CD4-positive, alpha-beta memory T cell (primary cell): ENCODE measurements at regions not wholly inside any gene's neighbourhood (a gene's known extent, or its start where the extent isn't known, plus 50 kb on each side); places are given as distances from the start of the nearest gene placed in this dataset.
"Not testable (repeated sequence)": the region's sequence is repeated elsewhere in the genome, so short reads cannot be mapped to it uniquely, and the experiment has no call there.

Source experiments
- CTCF ChIA-PET: fragments of 350-600 bp; sonication (Branson Sonifier 250); formaldehyde crosslinking; loops from one replicate; lab custom pipeline; 2021; ENCODE audit warnings: inconsistent platforms; ENCODE audit not compliant: partially characterized antibody; lab: Charles Lee
- POLR2A ChIA-PET: fragments of 350-600 bp; sonication (Branson Sonifier 250); formaldehyde crosslinking; loops from one replicate; lab custom pipeline; 2021; ENCODE audit not compliant: partially characterized antibody; lab: Charles Lee
- DNase-seq, 5 donors: peaks; one replicate each; pipeline versions ENCODE4 v3.0.0 to v3.0.0-alpha.2; 2020 to 2022; ENCODE audit warnings: mixed read lengths in 1 of 5
- H3K27ac ChIP-seq: one replicate; pipeline ENCODE4 v1.7.0; 2013; ENCODE audit warnings: low read depth, low read length
- H3K27me3 ChIP-seq: 2 replicates; pipeline ENCODE4 v1.7.0; 2013; ENCODE audit warnings: mild to moderate bottlenecking, low read length, moderate library complexity; ENCODE audit not compliant: insufficient read depth
- H3K36me3 ChIP-seq: 2 replicates; pipeline ENCODE4 v1.7.0; 2013; ENCODE audit warnings: mild to moderate bottlenecking, low read length, moderate library complexity; ENCODE audit not compliant: insufficient read depth
- H3K4me1 ChIP-seq: 2 replicates; pipeline ENCODE4 v1.7.0; 2013; ENCODE audit warnings: mild to moderate bottlenecking, low read length, moderate library complexity; ENCODE audit not compliant: insufficient read depth
- H3K4me3 ChIP-seq, 2 donors: one replicate each; pipeline ENCODE4 v1.7.0; 2013; ENCODE audit warnings: low read length in 2 of 2, mild to moderate bottlenecking in 1 of 2
- H3K9me3 ChIP-seq, 2 donors: one replicate each; pipeline ENCODE4 v1.7.0; 2013; ENCODE audit warnings: low read length in 2 of 2, control low read depth in 1 of 2; ENCODE audit not compliant: control insufficient read depth in 1 of 2
- H3K27ac Mint-ChIP-seq, 7 donors: one replicate each; pipeline ENCODE4 v1.8.0; 2020 to 2021; ENCODE audit warnings: mixed read lengths in 7 of 7, mild to moderate bottlenecking in 6 of 7, inconsistent platforms in 3 of 7, moderate library complexity in 3 of 7
- H3K27me3 Mint-ChIP-seq, 2 donors: one replicate each; pipeline ENCODE4 v1.8.0; 2020 to 2021; ENCODE audit warnings: mixed read lengths in 2 of 2
- H3K36me3 Mint-ChIP-seq, 2 donors: one replicate each; pipeline ENCODE4 v1.8.0; 2020 to 2021; ENCODE audit warnings: mixed read lengths in 2 of 2, inconsistent platforms in 1 of 2, mild to moderate bottlenecking in 1 of 2
- H3K4me1 Mint-ChIP-seq, 4 donors: one replicate each; pipeline ENCODE4 v1.8.0; 2020 to 2021; ENCODE audit warnings: mixed read lengths in 4 of 4, mild to moderate bottlenecking in 1 of 4
- H3K4me3 Mint-ChIP-seq, 8 donors: one replicate each; pipeline ENCODE4 v1.8.0; 2020 to 2021; ENCODE audit warnings: mixed read lengths in 8 of 8, mild to moderate bottlenecking in 7 of 8, moderate library complexity in 6 of 8, inconsistent platforms in 3 of 8
- H3K9me3 Mint-ChIP-seq, 8 donors: one replicate each; pipeline ENCODE4 v1.8.0; 2020 to 2021; ENCODE audit warnings: mixed read lengths in 8 of 8, mild to moderate bottlenecking in 5 of 8, inconsistent platforms in 3 of 8, moderate library complexity in 1 of 8
- intact Hi-C: fragments of 100-400 bp; cut with micrococcal nuclease; formaldehyde crosslinking; loops from one replicate; pipeline ENCODE4 v1.15.1; 2023

GRCh38 chr13:86920961-86921360 lies 750.2 kb upstream of the SLITRK5 start:
- H3K4me3 Mint-ChIP-seq = no peak overlapping the region
- no peak overlapping the region for H3K27ac Mint-ChIP-seq
- no peaks in the 10 kb centered on the region for H3K36me3 ChIP-seq
- intact Hi-C loops = no loop called here
- no peaks in the 10 kb centered on the region for H3K27me3 Mint-ChIP-seq
- CTCF ChIA-PET = no interaction called here
- no peaks in the 10 kb centered on the region for H3K4me1 Mint-ChIP-seq
- no peak overlapping the region for H3K4me3 ChIP-seq
- H3K27ac ChIP-seq = no peak overlapping the region
- no peaks in the 10 kb centered on the region for H3K4me1 ChIP-seq
- H3K9me3 Mint-ChIP-seq = peaks cover 0 to 28% (median 6%) of the 10 kb centered on the region in 8 donors
- no peaks in the 10 kb centered on the region for H3K9me3 ChIP-seq
- no peaks in the 10 kb centered on the region for H3K27me3 ChIP-seq
- DNase-seq = no peak
- H3K36me3 Mint-ChIP-seq = peaks cover 0 to 2% of the 10 kb centered on the region in 2 donors
- POLR2A ChIA-PET = no interaction called here

GRCh38 chr13:86922936-86923335 lies 748.2 kb upstream of the SLITRK5 start:
- intact Hi-C loops = no loop called here
- Histone ChIP-seq H3K27me3 (no peaks in the 10 kb centered on the region), H3K27ac (no peak overlapping the region), H3K36me3 (no peaks in the 10 kb centered on the region), H3K4me3 (no peak overlapping the region), H3K4me1 (no peaks in the 10 kb centered on the region), H3K9me3 (no peaks in the 10 kb centered on the region)
- H3K27ac Mint-ChIP-seq = no peak overlapping the region
- no peak overlapping the region for H3K4me3 Mint-ChIP-seq
- peaks cover 0 to 19% (median 8%) of the 10 kb centered on the region in 8 donors for H3K9me3 Mint-ChIP-seq
- CTCF ChIA-PET = no interaction called here
- no peaks in the 10 kb centered on the region for H3K27me3 Mint-ChIP-seq
- H3K36me3 Mint-ChIP-seq = no peaks in the 10 kb centered on the region
- POLR2A ChIA-PET = no interaction called here
- no peaks in the 10 kb centered on the region for H3K4me1 Mint-ChIP-seq
- no peak for DNase-seq

GRCh38 chr13:86926916-86927315 lies 744.3 kb upstream of the SLITRK5 start:
- CTCF ChIA-PET, H3K27me3 ChIP-seq, H3K4me3 Mint-ChIP-seq, H3K4me3 ChIP-seq, H3K4me1 Mint-ChIP-seq, H3K27ac ChIP-seq, DNase-seq, H3K4me1 ChIP-seq, intact Hi-C loops, H3K36me3 Mint-ChIP-seq, H3K9me3 ChIP-seq, H3K27me3 Mint-ChIP-seq, H3K27ac Mint-ChIP-seq, POLR2A ChIA-PET, H3K36me3 ChIP-seq: not testable (repeated sequence)
- H3K9me3 Mint-ChIP-seq = peaks cover 1 to 17% (median 7%) of the 10 kb centered on the region in 8 donors

- no peaks in the 10 kb centered on the region for H3K27me3 Mint-ChIP-seq
- ChIA-PET POLR2A (no interaction called here), CTCF (no interaction called here)
- H3K4me3 Mint-ChIP-seq = no peak overlapping the region
- H3K27ac Mint-ChIP-seq = no peak overlapping the region
- no peaks in the 10 kb centered on the region for H3K36me3 Mint-ChIP-seq
- Histone ChIP-seq H3K36me3 (no peaks in the 10 kb centered on the region), H3K27ac (no peak overlapping the region), H3K4me3 (no peak overlapping the region), H3K4me1 (no peaks in the 10 kb centered on the region), H3K27me3 (no peaks in the 10 kb centered on the region), H3K9me3 (no peaks in the 10 kb centered on the region)
- intact Hi-C loops = no loop called here
- no peaks in the 10 kb centered on the region for H3K4me1 Mint-ChIP-seq
- peaks cover 0 to 4% (median 2%) of the 10 kb centered on the region in 8 donors for H3K9me3 Mint-ChIP-seq
- DNase-seq = no peak
Measured at GRCh38 chr13:86932776-86933334, 738.3 kb upstream of the SLITRK5 start.

- Histone ChIP-seq H3K36me3 (no peaks in the 10 kb centered on the region), H3K4me3 (no peak overlapping the region), H3K9me3 (no peaks in the 10 kb centered on the region), H3K4me1 (no peaks in the 10 kb centered on the region), H3K27ac (no peak overlapping the region), H3K27me3 (no peaks in the 10 kb centered on the region)
- no peak overlapping the region for H3K27ac Mint-ChIP-seq
- ChIA-PET CTCF (no interaction called here), POLR2A (no interaction called here)
- intact Hi-C loops = no loop called here
- no peak for DNase-seq
- H3K4me3 Mint-ChIP-seq = no peak overlapping the region
- H3K27me3 Mint-ChIP-seq = no peaks in the 10 kb centered on the region
- no peaks in the 10 kb centered on the region for H3K4me1 Mint-ChIP-seq
- H3K36me3 Mint-ChIP-seq = no peaks in the 10 kb centered on the region
- H3K9me3 Mint-ChIP-seq = peaks cover 0 to 4% (median 2%) of the 10 kb centered on the region in 8 donors
Measured at GRCh38 chr13:86933676-86934075, 737.5 kb upstream of the SLITRK5 start.

GRCh38 chr13:86937316-86937715 lies 733.9 kb upstream of the SLITRK5 start:
- H3K9me3 ChIP-seq = no peaks in the 10 kb centered on the region
- CTCF ChIA-PET = no interaction called here
- no peak overlapping the region for H3K27ac ChIP-seq
- Mint-ChIP-seq H3K27me3 (no peaks in the 10 kb centered on the region), H3K27ac (no peak overlapping the region), H3K9me3 (peaks cover 0 to 14% (median 4%) of the 10 kb centered on the region in 8 donors), H3K4me1 (no peaks in the 10 kb centered on the region), H3K4me3 (no peak overlapping the region), H3K36me3 (no peaks in the 10 kb centered on the region)
- intact Hi-C loops = no loop called here
- no peaks in the 10 kb centered on the region for H3K4me1 ChIP-seq
- no peaks in the 10 kb centered on the region for H3K36me3 ChIP-seq
- H3K27me3 ChIP-seq = no peaks in the 10 kb centered on the region
- no peak for DNase-seq
- H3K4me3 ChIP-seq = no peak overlapping the region
- POLR2A ChIA-PET = no interaction called here

- H3K4me1 Mint-ChIP-seq = no peaks in the 10 kb centered on the region
- H3K4me3 ChIP-seq = no peak overlapping the region
- no peaks in the 10 kb centered on the region for H3K27me3 ChIP-seq
- H3K9me3 ChIP-seq = no peaks in the 10 kb centered on the region
- no peak for DNase-seq
- intact Hi-C loops = no loop called here
- H3K36me3 ChIP-seq = no peaks in the 10 kb centered on the region
- H3K27ac ChIP-seq = no peak overlapping the region
- CTCF ChIA-PET = no interaction called here
- no peaks in the 10 kb centered on the region for H3K4me1 ChIP-seq
- POLR2A ChIA-PET = no interaction called here
- no peaks in the 10 kb centered on the region for H3K27me3 Mint-ChIP-seq
- no peak overlapping the region for H3K4me3 Mint-ChIP-seq
- no peak overlapping the region for H3K27ac Mint-ChIP-seq
- H3K9me3 Mint-ChIP-seq = peaks cover 0 to 19% (median 6%) of the 10 kb centered on the region in 8 donors
- H3K36me3 Mint-ChIP-seq = no peaks in the 10 kb centered on the region
Measured at GRCh38 chr13:86945584-86945983, 725.6 kb upstream of the SLITRK5 start.

- intact Hi-C loops = no loop called here
- no peak overlapping the region for H3K4me3 Mint-ChIP-seq
- no peaks in the 10 kb centered on the region for H3K36me3 ChIP-seq
- H3K9me3 ChIP-seq = no peaks in the 10 kb centered on the region
- H3K4me1 ChIP-seq = no peaks in the 10 kb centered on the region
- H3K27ac Mint-ChIP-seq = no peak overlapping the region
- DNase-seq = no peak
- H3K27me3 ChIP-seq = no peaks in the 10 kb centered on the region
- ChIA-PET CTCF (no interaction called here), POLR2A (no interaction called here)
- no peak overlapping the region for H3K27ac ChIP-seq
- no peak overlapping the region for H3K4me3 ChIP-seq
- no peaks in the 10 kb centered on the region for H3K36me3 Mint-ChIP-seq
- H3K9me3 Mint-ChIP-seq = peaks cover 0 to 13% (median 4%) of the 10 kb centered on the region in 8 donors
- H3K4me1 Mint-ChIP-seq = no peaks in the 10 kb centered on the region
- no peaks in the 10 kb centered on the region for H3K27me3 Mint-ChIP-seq
Measured at GRCh38 chr13:86946734-86947133, 724.4 kb upstream of the SLITRK5 start.
